ENCODE measurements at regions not wholly inside any gene's neighbourhood (a gene's known extent, or its start where the extent isn't known, plus 50 kb on each side); places are given as distances from the start of the nearest gene placed in this dataset.

DNA sequence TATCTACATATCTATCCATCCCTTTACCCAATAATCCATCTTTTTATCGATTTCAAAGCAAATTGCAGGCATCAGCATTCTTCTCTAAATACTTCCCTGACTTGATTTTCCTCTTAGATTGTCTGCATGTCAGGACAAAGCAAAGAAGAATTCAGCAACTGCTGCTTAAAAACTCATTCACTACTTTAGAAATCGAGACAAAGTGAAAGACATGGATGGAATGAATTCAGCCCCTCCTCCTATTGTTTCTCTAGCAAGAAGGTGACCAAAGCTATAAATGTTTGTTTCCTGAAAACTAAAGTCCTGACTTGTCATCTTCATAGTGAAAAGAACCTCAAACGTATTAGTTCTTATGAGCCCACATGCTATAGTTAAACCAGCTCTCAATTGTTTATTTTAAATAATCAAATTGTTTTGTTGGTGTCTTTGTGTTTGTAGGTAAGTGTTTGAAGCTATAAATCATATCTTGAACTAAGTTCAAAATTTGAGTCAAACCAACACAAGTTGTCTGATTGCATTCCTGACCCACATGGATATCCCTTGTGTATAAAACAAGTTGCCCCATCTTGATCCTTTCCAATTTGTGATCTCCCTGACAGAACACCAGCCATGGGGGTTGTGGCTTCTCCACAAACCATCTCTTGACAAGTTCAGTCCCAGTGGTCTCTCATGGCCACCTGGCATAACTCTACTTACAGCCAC lies 58.6 kb upstream of the ARHGAP5 start:
- TF ChIP-seq, protein P1, sequence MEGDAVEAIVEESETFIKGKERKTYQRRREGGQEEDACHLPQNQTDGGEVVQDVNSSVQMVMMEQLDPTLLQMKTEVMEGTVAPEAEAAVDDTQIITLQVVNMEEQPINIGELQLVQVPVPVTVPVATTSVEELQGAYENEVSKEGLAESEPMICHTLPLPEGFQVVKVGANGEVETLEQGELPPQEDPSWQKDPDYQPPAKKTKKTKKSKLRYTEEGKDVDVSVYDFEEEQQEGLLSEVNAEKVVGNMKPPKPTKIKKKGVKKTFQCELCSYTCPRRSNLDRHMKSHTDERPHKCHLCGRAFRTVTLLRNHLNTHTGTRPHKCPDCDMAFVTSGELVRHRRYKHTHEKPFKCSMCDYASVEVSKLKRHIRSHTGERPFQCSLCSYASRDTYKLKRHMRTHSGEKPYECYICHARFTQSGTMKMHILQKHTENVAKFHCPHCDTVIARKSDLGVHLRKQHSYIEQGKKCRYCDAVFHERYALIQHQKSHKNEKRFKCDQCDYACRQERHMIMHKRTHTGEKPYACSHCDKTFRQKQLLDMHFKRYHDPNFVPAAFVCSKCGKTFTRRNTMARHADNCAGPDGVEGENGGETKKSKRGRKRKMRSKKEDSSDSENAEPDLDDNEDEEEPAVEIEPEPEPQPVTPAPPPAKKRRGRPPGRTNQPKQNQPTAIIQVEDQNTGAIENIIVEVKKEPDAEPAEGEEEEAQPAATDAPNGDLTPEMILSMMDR (IDR thresholded peaks at IDR 0.05; ENCODE audit: low read depth, low read length, poor library complexity, severe bottlenecking), result no peak
- TF ChIP-seq EZH2phosphoT487 (IDR thresholded peaks at IDR 0.05; ENCODE audit: borderline replicate concordance, low read length), result no peak

All from DOHH2 (cell line).